ENCODE measurements at regions not wholly inside any gene's neighbourhood (a gene's known extent, or its start where the extent isn't known, plus 50 kb on each side); places are given as distances from the start of the nearest gene placed in this dataset.

- Histone ChIP-seq H3K4me1 (ENCODE audit: insufficient read depth, low read length, severe bottlenecking) (no peaks in the 10 kb centered on the region), H3K27me3 (ENCODE audit: insufficient read depth, low read length) (no peaks in the 10 kb centered on the region), H3K4me3 (ENCODE audit: low read depth, low read length, poor library complexity, severe bottlenecking) (no peak overlapping the region), H4K20me1 (ENCODE audit: insufficient read depth, low read length) (no peaks in the 10 kb centered on the region), H3K79me2 (ENCODE audit: insufficient read depth, low read length) (no peaks in the 10 kb centered on the region), H3F3A (ENCODE audit: insufficient read depth, low read length) (no peaks in the 10 kb centered on the region), H3K9me2 (ENCODE audit: low read depth, low read length) (no peaks in the 10 kb centered on the region), H3K9ac (ENCODE audit: low read length) (no peak overlapping the region), H3K27ac (ENCODE audit: low read depth, low read length, poor library complexity, severe bottlenecking) (no peak overlapping the region), H3K36me3 (ENCODE audit: insufficient read depth, low read length) (no peaks in the 10 kb centered on the region), H3K9me3 (ENCODE audit: low read length) (no peaks in the 10 kb centered on the region), H2AFZ (ENCODE audit: low read length) (no peak overlapping the region), H3K4me2 (ENCODE audit: low read length) (no peak overlapping the region)
- TF ChIP-seq EZH2 (IDR thresholded peaks at IDR 0.05; ENCODE audit: borderline replicate concordance, low read length) (no peak), CTCF (IDR thresholded peaks at IDR 0.05; ENCODE audit: low read length) (no peak)
Observed at GRCh38 chr5:175261526-175261925, 182.5 kb downstream of the DRD1 start.

DNA sequence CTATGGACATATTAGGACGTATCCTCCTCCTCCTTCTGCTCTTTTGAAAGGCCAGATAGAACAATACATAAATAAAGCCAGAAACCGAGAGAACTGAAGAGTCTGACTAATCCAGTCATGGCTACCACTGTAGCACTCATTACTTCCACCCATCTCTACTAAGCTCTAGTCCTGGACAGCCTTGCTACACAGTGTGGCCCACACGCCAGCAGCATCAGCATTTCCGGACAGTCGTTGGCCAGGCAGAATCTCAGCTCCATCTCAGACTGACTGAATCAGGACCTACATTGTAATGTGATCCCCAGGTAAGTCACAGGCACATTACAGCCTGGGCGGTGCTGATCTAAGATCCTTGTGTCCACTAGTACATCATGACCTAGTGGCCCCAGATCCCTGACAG, 182.9 kb downstream of the DRD1 start:
- Histone ChIP-seq H3K27ac (ENCODE audit: low read depth, low read length, poor library complexity, severe bottlenecking) (no peak overlapping the region), H3K9me3 (ENCODE audit: low read length) (no peaks in the 10 kb centered on the region), H3K79me2 (ENCODE audit: insufficient read depth, low read length) (no peaks in the 10 kb centered on the region), H3K27me3 (ENCODE audit: insufficient read depth, low read length) (no peaks in the 10 kb centered on the region), H3K4me2 (ENCODE audit: low read length) (no peak overlapping the region), H3F3A (ENCODE audit: insufficient read depth, low read length) (no peaks in the 10 kb centered on the region), H4K20me1 (ENCODE audit: insufficient read depth, low read length) (no peaks in the 10 kb centered on the region), H3K4me1 (ENCODE audit: insufficient read depth, low read length, severe bottlenecking) (no peaks in the 10 kb centered on the region), H3K4me3 (ENCODE audit: low read depth, low read length, poor library complexity, severe bottlenecking) (no peak overlapping the region), H3K9me2 (ENCODE audit: low read depth, low read length) (no peaks in the 10 kb centered on the region), H2AFZ (ENCODE audit: low read length) (no peak overlapping the region), H3K9ac (ENCODE audit: low read length) (no peak overlapping the region), H3K36me3 (ENCODE audit: insufficient read depth, low read length) (no peaks in the 10 kb centered on the region)
- no peak for TF ChIP-seq CTCF (IDR thresholded peaks at IDR 0.05; ENCODE audit: low read length)
- no peak for TF ChIP-seq EZH2 (IDR thresholded peaks at IDR 0.05; ENCODE audit: borderline replicate concordance, low read length)

DNA sequence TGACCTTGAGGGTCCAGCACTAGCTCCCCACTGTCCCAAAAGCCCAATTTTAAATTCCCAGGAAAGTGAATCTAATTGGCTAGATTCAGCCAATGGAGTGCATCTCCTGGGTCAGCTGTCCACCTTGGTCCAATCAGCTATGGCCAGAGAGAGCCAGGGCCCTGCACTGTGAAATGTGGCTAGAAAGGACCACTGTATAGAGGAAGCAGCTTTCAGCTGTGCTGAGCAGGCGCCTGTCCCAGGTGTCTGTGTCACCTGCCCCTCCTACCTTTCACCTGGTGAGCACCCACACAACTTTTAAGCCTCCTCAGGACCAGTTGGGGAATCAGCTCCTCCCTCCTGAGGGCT, 186.2 kb downstream of the DRD1 start:
- no peak overlapping the region for H3K9ac ChIP-seq (ENCODE audit: low read length)
- no peak overlapping the region for H3K4me2 ChIP-seq (ENCODE audit: low read length)
- H3K4me3 ChIP-seq (ENCODE audit: low read depth, low read length, poor library complexity, severe bottlenecking), result no peak overlapping the region
- TF ChIP-seq EZH2 (IDR thresholded peaks at IDR 0.05; ENCODE audit: borderline replicate concordance, low read length) (no peak), CTCF (IDR thresholded peaks at IDR 0.05; ENCODE audit: low read length) (no peak)
- no peaks in the 10 kb centered on the region for H4K20me1 ChIP-seq (ENCODE audit: insufficient read depth, low read length)
- no peaks in the 10 kb centered on the region for H3K9me2 ChIP-seq (ENCODE audit: low read depth, low read length)
- no peaks in the 10 kb centered on the region for H3K79me2 ChIP-seq (ENCODE audit: insufficient read depth, low read length)
- no peak overlapping the region for H3K27ac ChIP-seq (ENCODE audit: low read depth, low read length, poor library complexity, severe bottlenecking)
- H2AFZ ChIP-seq (ENCODE audit: low read length), result no peak overlapping the region
- no peaks in the 10 kb centered on the region for H3F3A ChIP-seq (ENCODE audit: insufficient read depth, low read length)
- no peaks in the 10 kb centered on the region for H3K27me3 ChIP-seq (ENCODE audit: insufficient read depth, low read length)
- H3K9me3 ChIP-seq (ENCODE audit: low read length), result no peaks in the 10 kb centered on the region
- H3K36me3 ChIP-seq (ENCODE audit: insufficient read depth, low read length), result no peaks in the 10 kb centered on the region
- H3K4me1 ChIP-seq (ENCODE audit: insufficient read depth, low read length, severe bottlenecking), result no peaks in the 10 kb centered on the region

All from OCI-LY1 (cell line).